NCI-H82 (cell line): ENCODE measurements at regions not wholly inside any gene's neighbourhood (a gene's known extent, or its start where the extent isn't known, plus 50 kb on each side); places are given as distances from the start of the nearest gene placed in this dataset.
A peak's percentile ranks its signal among the peaks of the same experiment; 100 is the strongest.
"Not testable (repeated sequence)": the region's sequence is repeated elsewhere in the genome, so short reads cannot be mapped to it uniquely, and the experiment has no call there.

Experiments used
- DNase-seq: peaks from one replicate; lab custom pipeline; 2025; lab: John Stamatoyannopoulos, UW

- DNase-seq = no peak
Measured at GRCh38 chr6:82511546-82511945, 147.9 kb downstream of the TPBG start.

GRCh38 chr6:82517896-82518295, 154.3 kb downstream of the TPBG start:
- not testable (repeated sequence) for DNase-seq

- peak; percentile 10 for DNase-seq
Measured at GRCh38 chr6:82521369-82521768, 157.8 kb downstream of the TPBG start.

- no peak for DNase-seq
Measured at GRCh38 chr6:82521861-82522260, 158.2 kb downstream of the TPBG start.

- no peak for DNase-seq
Measured at GRCh38 chr6:82524031-82524430, 160.4 kb downstream of the TPBG start.

GRCh38 chr6:82525775-82526495, 162.3 kb downstream of the TPBG start:
- DNase-seq = no peak

- not testable (repeated sequence) for DNase-seq
Measured at GRCh38 chr6:82529960-82530460, 166.4 kb downstream of the TPBG start.

GRCh38 chr6:82534876-82535275, 171.3 kb downstream of the TPBG start:
- no peak for DNase-seq

- not testable (repeated sequence) for DNase-seq
Measured at GRCh38 chr6:82549480-82549879, 185.9 kb downstream of the TPBG start.

- DNase-seq = not testable (repeated sequence)
Measured at GRCh38 chr6:82551311-82551710, 187.7 kb downstream of the TPBG start.

- no peak for DNase-seq
Measured at GRCh38 chr6:82551831-82552230, 188.2 kb downstream of the TPBG start.

GRCh38 chr6:82553863-82554531, 190.4 kb downstream of the TPBG start:
- DNase-seq = no peak

GRCh38 chr6:82554666-82555065, 191.0 kb downstream of the TPBG start:
- DNase-seq = no peak

- no peak for DNase-seq
Measured at GRCh38 chr6:82555801-82556200, 192.2 kb downstream of the TPBG start.

- DNase-seq = not testable (repeated sequence)
Measured at GRCh38 chr6:82558531-82558930, 194.9 kb downstream of the TPBG start.

- no peak for DNase-seq
Measured at GRCh38 chr6:82567621-82568020, 204.0 kb downstream of the TPBG start.

GRCh38 chr6:82568290-82568993, 204.8 kb downstream of the TPBG start:
- no peak for DNase-seq

GRCh38 chr6:82569022-82569421, 205.4 kb downstream of the TPBG start:
- no peak for DNase-seq

- peak; percentile 4 for DNase-seq
Measured at GRCh38 chr6:82570083-82570482, 206.5 kb downstream of the TPBG start.

GRCh38 chr6:82571455-82571854, 207.8 kb downstream of the TPBG start:
- DNase-seq = no peak

GRCh38 chr6:82573254-82573972, 209.8 kb downstream of the TPBG start:
- no peak for DNase-seq

- DNase-seq = no peak
Measured at GRCh38 chr6:82576284-82576683, 212.7 kb downstream of the TPBG start.
